Transverse colon (tissue), 3 donors: ENCODE measurements at regions not wholly inside any gene's neighbourhood (a gene's known extent, or its start where the extent isn't known, plus 50 kb on each side); places are given as distances from the start of the nearest gene placed in this dataset.

ENCODE experiments used
- EP300 ChIP-seq: sonication (generic); formaldehyde crosslinking; IDR thresholded peaks from one replicate; pipeline ENCODE4 v1.6.1; 2017; ENCODE audit warnings: antibody characterized with exemption, low read depth
- TF ChIP-seq, protein P1 (sequence below), 5 experiments: fragments of 200-600 bp in 3 of 5; fragments of 450-650 bp in 2 of 5; sonication (generic) in 3 of 5; IDR thresholded peaks; 1 replicate in 2 of 5; 2 replicates in 3 of 5; pipeline ENCODE4 v1.5.1; 2016 to 2017; ENCODE audit warnings: antibody characterized with exemption in 5 of 5, inconsistent platforms in 3 of 5, mild to moderate bottlenecking in 2 of 5, moderate library complexity in 1 of 5

- TF ChIP-seq EP300, result no peak
- TF ChIP-seq, protein P1, sequence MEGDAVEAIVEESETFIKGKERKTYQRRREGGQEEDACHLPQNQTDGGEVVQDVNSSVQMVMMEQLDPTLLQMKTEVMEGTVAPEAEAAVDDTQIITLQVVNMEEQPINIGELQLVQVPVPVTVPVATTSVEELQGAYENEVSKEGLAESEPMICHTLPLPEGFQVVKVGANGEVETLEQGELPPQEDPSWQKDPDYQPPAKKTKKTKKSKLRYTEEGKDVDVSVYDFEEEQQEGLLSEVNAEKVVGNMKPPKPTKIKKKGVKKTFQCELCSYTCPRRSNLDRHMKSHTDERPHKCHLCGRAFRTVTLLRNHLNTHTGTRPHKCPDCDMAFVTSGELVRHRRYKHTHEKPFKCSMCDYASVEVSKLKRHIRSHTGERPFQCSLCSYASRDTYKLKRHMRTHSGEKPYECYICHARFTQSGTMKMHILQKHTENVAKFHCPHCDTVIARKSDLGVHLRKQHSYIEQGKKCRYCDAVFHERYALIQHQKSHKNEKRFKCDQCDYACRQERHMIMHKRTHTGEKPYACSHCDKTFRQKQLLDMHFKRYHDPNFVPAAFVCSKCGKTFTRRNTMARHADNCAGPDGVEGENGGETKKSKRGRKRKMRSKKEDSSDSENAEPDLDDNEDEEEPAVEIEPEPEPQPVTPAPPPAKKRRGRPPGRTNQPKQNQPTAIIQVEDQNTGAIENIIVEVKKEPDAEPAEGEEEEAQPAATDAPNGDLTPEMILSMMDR (IDR thresholded peaks at IDR 0.05), result no peak
Observed at GRCh38 chr6:19127081-19127480, 710.1 kb upstream of the ID4 start.
